ENCODE measurements at regions not wholly inside any gene's neighbourhood (a gene's known extent, or its start where the extent isn't known, plus 50 kb on each side); places are given as distances from the start of the nearest gene placed in this dataset.

- Histone ChIP-seq H3K36me3 (ENCODE audit: control insufficient read depth in 1 of 2, insufficient read depth in 2 of 2, low read length in 2 of 2) (no peaks in the 10 kb centered on the region), H3K4me3 (ENCODE audit: low read depth, low read length) (no peak overlapping the region), H3K27me3 (ENCODE audit: insufficient read depth, low read length) (no peaks in the 10 kb centered on the region), H3K23ac (ENCODE audit: low read length) (no peak overlapping the region), H3K79me1 (ENCODE audit: low read length) (no peaks in the 10 kb centered on the region), H3K18ac (ENCODE audit: low read length) (no peak overlapping the region), H4K91ac (ENCODE audit: low read depth, low read length) (no peak overlapping the region), H3K9me3 (ENCODE audit: insufficient read depth, low read depth, low read length) (no peaks in the 10 kb centered on the region), H3K4me2 (ENCODE audit: low read length) (no peak overlapping the region), H2BK5ac (ENCODE audit: low read depth, low read length, poor library complexity) (no peak overlapping the region), H3K14ac (ENCODE audit: low read length) (no peak overlapping the region), H2BK12ac (ENCODE audit: low read length) (no peak overlapping the region), H2BK120ac (ENCODE audit: insufficient read depth, low read length, poor library complexity) (no peak overlapping the region), H3K4me1 (ENCODE audit: control insufficient read depth in 1 of 2, insufficient read depth in 2 of 2, low read length in 2 of 2) (no peaks in the 10 kb centered on the region), H3K27ac (ENCODE audit: low read depth, low read length) (no peak overlapping the region), H2AK5ac (ENCODE audit: low read length) (no peak overlapping the region), H4K12ac (ENCODE audit: low read depth, low read length) (no peak overlapping the region), H4K8ac (ENCODE audit: low read depth, low read length) (no peak overlapping the region), H3K9ac (ENCODE audit: low read length) (no peak overlapping the region), H2AFZ (ENCODE audit: insufficient read depth, low read length, poor library complexity) (no peak overlapping the region), H3K4ac (ENCODE audit: low read depth, low read length) (no peak overlapping the region), H3K79me2 (ENCODE audit: control insufficient read depth, insufficient read depth, low read length, poor library complexity) (no peaks in the 10 kb centered on the region)
- DNase-seq, result peak in 1 of 2 donors; percentile 61
- WGBS (ENCODE audit: extremely low coverage, insufficient coverage, insufficient read length), result no CpG with 5 or more reads among the region's 2 CpGs
Measured at GRCh38 chr7:131170440-131171271, 157.0 kb upstream of the MKLN1 start.

DNA sequence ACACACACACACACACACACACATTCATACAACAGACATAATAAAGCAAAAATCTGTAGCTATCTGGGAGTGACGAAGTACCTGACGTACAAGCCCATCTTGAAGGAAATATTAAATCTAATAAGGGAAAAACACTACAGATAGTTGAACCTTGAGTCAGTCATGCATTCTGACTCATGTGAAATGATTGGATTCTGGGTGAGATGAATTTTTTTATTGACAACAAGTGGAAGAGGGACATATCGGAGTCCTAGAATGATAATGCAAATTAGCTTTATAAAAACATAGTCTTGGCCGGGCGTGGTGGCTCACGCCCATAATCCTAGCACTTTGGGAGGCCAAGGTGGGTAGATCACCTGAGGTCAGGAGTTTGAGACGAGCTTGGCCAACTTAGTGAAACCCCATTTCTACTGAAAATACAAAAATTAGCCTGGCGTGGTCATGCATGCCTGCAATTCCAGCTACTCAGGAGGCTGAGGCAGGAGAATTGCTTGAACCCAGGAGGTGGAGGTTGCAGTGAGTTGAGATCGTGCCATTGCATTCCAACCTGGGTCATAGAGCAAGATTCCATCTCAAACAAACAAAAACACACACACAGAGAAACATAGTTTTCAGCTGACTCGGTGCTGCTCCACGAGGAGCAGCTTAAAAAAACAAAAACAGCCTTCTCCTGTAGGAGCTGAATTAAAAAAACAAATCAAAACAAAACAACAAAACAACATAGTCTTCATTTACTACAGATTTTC is 154.4 kb upstream of the MKLN1 start:
- H3K23ac ChIP-seq (ENCODE audit: low read length), result no peak overlapping the region
- no CpG with 5 or more reads among the region's 11 CpGs for WGBS (ENCODE audit: extremely low coverage, insufficient coverage, insufficient read length)
- no peak overlapping the region for H4K91ac ChIP-seq (ENCODE audit: low read depth, low read length)
- H3K79me2 ChIP-seq (ENCODE audit: control insufficient read depth, insufficient read depth, low read length, poor library complexity), result no peaks in the 10 kb centered on the region
- H2AFZ ChIP-seq (ENCODE audit: insufficient read depth, low read length, poor library complexity), result no peak overlapping the region
- no peak overlapping the region for H4K12ac ChIP-seq (ENCODE audit: low read depth, low read length)
- no peak overlapping the region for H3K4me3 ChIP-seq (ENCODE audit: low read depth, low read length)
- no peak overlapping the region for H3K27ac ChIP-seq (ENCODE audit: low read depth, low read length)
- no peaks in the 10 kb centered on the region for H3K4me1 ChIP-seq (ENCODE audit: control insufficient read depth in 1 of 2, insufficient read depth in 2 of 2, low read length in 2 of 2)
- DNase-seq, result peak; percentile 69 to 89
- no peak overlapping the region for H3K9ac ChIP-seq (ENCODE audit: low read length)
- H3K36me3 ChIP-seq (ENCODE audit: control insufficient read depth in 1 of 2, insufficient read depth in 2 of 2, low read length in 2 of 2), result no peaks in the 10 kb centered on the region
- no peak overlapping the region for H3K14ac ChIP-seq (ENCODE audit: low read length)
- H2BK120ac ChIP-seq (ENCODE audit: insufficient read depth, low read length, poor library complexity), result no peak overlapping the region
- no peak overlapping the region for H4K8ac ChIP-seq (ENCODE audit: low read depth, low read length)
- no peak overlapping the region for H2AK5ac ChIP-seq (ENCODE audit: low read length)
- H3K4ac ChIP-seq (ENCODE audit: low read depth, low read length), result no peak overlapping the region
- H2BK12ac ChIP-seq (ENCODE audit: low read length), result no peak overlapping the region
- H2BK5ac ChIP-seq (ENCODE audit: low read depth, low read length, poor library complexity), result no peak overlapping the region
- no peak overlapping the region for H3K18ac ChIP-seq (ENCODE audit: low read length)
- no peaks in the 10 kb centered on the region for H3K9me3 ChIP-seq (ENCODE audit: insufficient read depth, low read depth, low read length)
- H3K4me2 ChIP-seq (ENCODE audit: low read length), result no peak overlapping the region
- no peaks in the 10 kb centered on the region for H3K79me1 ChIP-seq (ENCODE audit: low read length)
- no peaks in the 10 kb centered on the region for H3K27me3 ChIP-seq (ENCODE audit: insufficient read depth, low read length)

GRCh38 chr7:131174391-131174790 is 153.3 kb upstream of the MKLN1 start:
- Histone ChIP-seq H3K36me3 (ENCODE audit: control insufficient read depth in 1 of 2, insufficient read depth in 2 of 2, low read length in 2 of 2) (no peaks in the 10 kb centered on the region), H2AK5ac (ENCODE audit: low read length) (no peak overlapping the region), H4K8ac (ENCODE audit: low read depth, low read length) (no peak overlapping the region), H3K23ac (ENCODE audit: low read length) (no peak overlapping the region), H3K18ac (ENCODE audit: low read length) (no peak overlapping the region), H3K9ac (ENCODE audit: low read length) (no peak overlapping the region), H4K12ac (ENCODE audit: low read depth, low read length) (no peak overlapping the region), H2BK5ac (ENCODE audit: low read depth, low read length, poor library complexity) (no peak overlapping the region), H3K79me1 (ENCODE audit: low read length) (no peaks in the 10 kb centered on the region), H3K27me3 (ENCODE audit: insufficient read depth, low read length) (no peaks in the 10 kb centered on the region), H2BK12ac (ENCODE audit: low read length) (no peak overlapping the region), H3K4me3 (ENCODE audit: low read depth, low read length) (no peak overlapping the region), H3K4me2 (ENCODE audit: low read length) (no peak overlapping the region), H3K4me1 (ENCODE audit: control insufficient read depth in 1 of 2, insufficient read depth in 2 of 2, low read length in 2 of 2) (no peaks in the 10 kb centered on the region), H3K79me2 (ENCODE audit: control insufficient read depth, insufficient read depth, low read length, poor library complexity) (no peaks in the 10 kb centered on the region), H3K9me3 (ENCODE audit: insufficient read depth, low read depth, low read length) (no peaks in the 10 kb centered on the region), H2BK120ac (ENCODE audit: insufficient read depth, low read length, poor library complexity) (no peak overlapping the region), H2AFZ (ENCODE audit: insufficient read depth, low read length, poor library complexity) (no peak overlapping the region), H3K14ac (ENCODE audit: low read length) (no peak overlapping the region), H3K4ac (ENCODE audit: low read depth, low read length) (no peak overlapping the region), H3K27ac (ENCODE audit: low read depth, low read length) (no peak overlapping the region), H4K91ac (ENCODE audit: low read depth, low read length) (no peak overlapping the region)
- no CpG with 5 or more reads among the region's 5 CpGs for WGBS (ENCODE audit: extremely low coverage, insufficient coverage, insufficient read length)
- DNase-seq, result no peak

GRCh38 chr7:131174855-131175254 is 152.8 kb upstream of the MKLN1 start:
- H2BK12ac ChIP-seq (ENCODE audit: low read length), result no peak overlapping the region
- H3K79me1 ChIP-seq (ENCODE audit: low read length), result no peaks in the 10 kb centered on the region
- no peaks in the 10 kb centered on the region for H3K9me3 ChIP-seq (ENCODE audit: insufficient read depth, low read depth, low read length)
- no peak overlapping the region for H3K9ac ChIP-seq (ENCODE audit: low read length)
- no peak overlapping the region for H2BK5ac ChIP-seq (ENCODE audit: low read depth, low read length, poor library complexity)
- H3K36me3 ChIP-seq (ENCODE audit: control insufficient read depth in 1 of 2, insufficient read depth in 2 of 2, low read length in 2 of 2), result no peaks in the 10 kb centered on the region
- no peak overlapping the region for H2AK5ac ChIP-seq (ENCODE audit: low read length)
- no peak overlapping the region for H4K8ac ChIP-seq (ENCODE audit: low read depth, low read length)
- H3K4me1 ChIP-seq (ENCODE audit: control insufficient read depth in 1 of 2, insufficient read depth in 2 of 2, low read length in 2 of 2), result no peaks in the 10 kb centered on the region
- no peak overlapping the region for H2AFZ ChIP-seq (ENCODE audit: insufficient read depth, low read length, poor library complexity)
- no peaks in the 10 kb centered on the region for H3K79me2 ChIP-seq (ENCODE audit: control insufficient read depth, insufficient read depth, low read length, poor library complexity)
- no peak overlapping the region for H3K4me2 ChIP-seq (ENCODE audit: low read length)
- no peak overlapping the region for H3K27ac ChIP-seq (ENCODE audit: low read depth, low read length)
- no peak overlapping the region for H4K12ac ChIP-seq (ENCODE audit: low read depth, low read length)
- no peak overlapping the region for H3K4ac ChIP-seq (ENCODE audit: low read depth, low read length)
- no peak overlapping the region for H3K18ac ChIP-seq (ENCODE audit: low read length)
- H3K4me3 ChIP-seq (ENCODE audit: low read depth, low read length), result no peak overlapping the region
- H4K91ac ChIP-seq (ENCODE audit: low read depth, low read length), result no peak overlapping the region
- H3K27me3 ChIP-seq (ENCODE audit: insufficient read depth, low read length), result no peaks in the 10 kb centered on the region
- H2BK120ac ChIP-seq (ENCODE audit: insufficient read depth, low read length, poor library complexity), result no peak overlapping the region
- H3K23ac ChIP-seq (ENCODE audit: low read length), result no peak overlapping the region
- no peak for DNase-seq
- H3K14ac ChIP-seq (ENCODE audit: low read length), result no peak overlapping the region

Data from trophoblast cell (in vitro differentiated cells and primary cell).